ENCODE measurements at regions not wholly inside any gene's neighbourhood (a gene's known extent, or its start where the extent isn't known, plus 50 kb on each side); places are given as distances from the start of the nearest gene placed in this dataset.

DNA sequence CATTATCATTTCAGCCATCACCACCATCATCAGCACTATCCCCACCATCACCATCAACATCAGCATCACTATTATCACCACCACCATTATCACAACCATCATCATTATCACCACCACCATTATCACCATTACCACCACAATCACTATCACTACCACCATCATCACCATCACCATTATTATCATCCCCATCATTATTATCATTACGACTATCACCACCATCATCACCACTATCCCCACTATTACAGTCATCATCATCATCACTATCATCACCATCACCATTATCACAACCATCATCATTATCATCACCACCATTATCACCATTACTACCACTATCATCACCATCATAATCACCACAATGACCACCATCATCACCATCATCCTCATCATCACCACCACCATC is 50.4 kb upstream of the CMKLR1 start:
- Mint-ChIP-seq H3K9me3 (no peaks in the 10 kb centered on the region), H3K36me3 (no peaks in the 10 kb centered on the region), H3K4me3 (no peak overlapping the region), H3K4me1 (ENCODE audit: unreplicated experiment) (peaks cover 12% of the 10 kb centered on the region), H3K27ac (no peak overlapping the region), H3K27me3 (peaks cover 12% of the 10 kb centered on the region)
- DNase-seq (ENCODE audit: extremely low spot score, unreplicated experiment): no peak
- TF ChIP-seq, protein P1, sequence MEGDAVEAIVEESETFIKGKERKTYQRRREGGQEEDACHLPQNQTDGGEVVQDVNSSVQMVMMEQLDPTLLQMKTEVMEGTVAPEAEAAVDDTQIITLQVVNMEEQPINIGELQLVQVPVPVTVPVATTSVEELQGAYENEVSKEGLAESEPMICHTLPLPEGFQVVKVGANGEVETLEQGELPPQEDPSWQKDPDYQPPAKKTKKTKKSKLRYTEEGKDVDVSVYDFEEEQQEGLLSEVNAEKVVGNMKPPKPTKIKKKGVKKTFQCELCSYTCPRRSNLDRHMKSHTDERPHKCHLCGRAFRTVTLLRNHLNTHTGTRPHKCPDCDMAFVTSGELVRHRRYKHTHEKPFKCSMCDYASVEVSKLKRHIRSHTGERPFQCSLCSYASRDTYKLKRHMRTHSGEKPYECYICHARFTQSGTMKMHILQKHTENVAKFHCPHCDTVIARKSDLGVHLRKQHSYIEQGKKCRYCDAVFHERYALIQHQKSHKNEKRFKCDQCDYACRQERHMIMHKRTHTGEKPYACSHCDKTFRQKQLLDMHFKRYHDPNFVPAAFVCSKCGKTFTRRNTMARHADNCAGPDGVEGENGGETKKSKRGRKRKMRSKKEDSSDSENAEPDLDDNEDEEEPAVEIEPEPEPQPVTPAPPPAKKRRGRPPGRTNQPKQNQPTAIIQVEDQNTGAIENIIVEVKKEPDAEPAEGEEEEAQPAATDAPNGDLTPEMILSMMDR (conservative IDR thresholded peaks at IDR 0.05): no peak

All from type B pancreatic cell (in vitro differentiated cells).